IMR-90 (cell line): ENCODE measurements at regions not wholly inside any gene's neighbourhood (a gene's known extent, or its start where the extent isn't known, plus 50 kb on each side); places are given as distances from the start of the nearest gene placed in this dataset.

Experiments
- ATAC-seq: fragments of 200-7000 bp; cut with Tn5 transposase; 2 replicates; pipeline ENCODE4 v1.9.1; 2020; ENCODE audit warnings: low read depth, mild to moderate bottlenecking, moderate library complexity
- BruUV-seq: library from RNA; stranded (reverse); fragments of 400-500 nt; replicated peaks from 2 replicates; lab custom pipeline; 2021; lab: Mats Ljungman, UMichigan
- CTCF ChIA-PET: fragments of 300-600 bp; formaldehyde crosslinking; extraction: SDS; loops from one replicate; lab custom pipeline; 2021; ENCODE audit warnings: antibody characterized with exemption; lab: Yijun Ruan, JAX
- POLR2A ChIA-PET: fragments of 300-600 bp; sonication (Branson Sonifier 250); formaldehyde crosslinking; loops from one replicate; lab custom pipeline; 2022; ENCODE audit warnings: antibody characterized with exemption; ENCODE audit not compliant: unreplicated experiment; lab: Charles Lee
- DNase-seq: peaks from one replicate; pipeline ENCODE4 v3.0.0; 2013
- H2AFZ ChIP-seq: replicated peaks from 2 replicates; pipeline ENCODE3; 2013; ENCODE audit warnings: low read length, mild to moderate bottlenecking; ENCODE audit not compliant: poor library complexity
- H2AK5ac ChIP-seq: 2 replicates; pipeline ENCODE4 v1.6.1; 2013; ENCODE audit warnings: low read depth, low read length, inconsistent platforms
- H2AK9ac ChIP-seq: replicated peaks from 2 replicates; pipeline ENCODE3; 2013; ENCODE audit warnings: mild to moderate bottlenecking, low read depth, low read length, moderate library complexity; ENCODE audit not compliant: poor library complexity
- H2BK120ac ChIP-seq: 2 replicates; pipeline ENCODE4 v1.6.1; 2013; ENCODE audit warnings: low read depth, low read length, inconsistent platforms
- H2BK15ac ChIP-seq: 3 replicates; pipeline ENCODE4 v1.6.1; 2013; ENCODE audit warnings: low read depth, low read length, inconsistent platforms
- H2BK20ac ChIP-seq: 2 replicates; pipeline ENCODE4 v1.6.1; 2013; ENCODE audit warnings: low read depth, mild to moderate bottlenecking, inconsistent platforms, low read length, moderate library complexity
- H2BK5ac ChIP-seq: 2 replicates; pipeline ENCODE4 v1.6.1; 2013; ENCODE audit warnings: mild to moderate bottlenecking, low read depth, low read length, inconsistent platforms; ENCODE audit not compliant: poor library complexity, severe bottlenecking
- H3K14ac ChIP-seq: replicated peaks from 2 replicates; pipeline ENCODE4 v1.6.1; 2013; ENCODE audit warnings: low read depth, low read length, inconsistent platforms
- H3K18ac ChIP-seq: 2 replicates; pipeline ENCODE4 v1.6.1; 2013; ENCODE audit warnings: low read depth, low read length, control low read depth
- H3K23ac ChIP-seq: 2 replicates; pipeline ENCODE4 v1.6.1; 2013; ENCODE audit warnings: low read depth, low read length, inconsistent platforms
- H3K27ac ChIP-seq: 2 replicates; pipeline ENCODE4 v1.5.1; 2013; ENCODE audit warnings: mild to moderate bottlenecking, control low read depth, low read length; ENCODE audit not compliant: insufficient read depth
- H3K27me3 ChIP-seq: 2 replicates; pipeline ENCODE4 v1.6.1; 2013; ENCODE audit warnings: low read length; ENCODE audit not compliant: control insufficient read depth, insufficient read depth
- H3K36me3 ChIP-seq: 2 replicates; pipeline ENCODE4 v1.6.1; 2013; ENCODE audit warnings: low read length, mixed read lengths; ENCODE audit not compliant: control insufficient read depth, insufficient read depth
- H3K4ac ChIP-seq: 2 replicates; pipeline ENCODE4 v1.6.1; 2013; ENCODE audit warnings: low read depth, low read length, inconsistent platforms
- H3K4me1 ChIP-seq: 2 replicates; pipeline ENCODE4 v1.6.1; 2013; ENCODE audit warnings: low read length, mixed read lengths; ENCODE audit not compliant: control insufficient read depth, insufficient read depth
- H3K4me2 ChIP-seq: 2 replicates; pipeline ENCODE4 v1.6.1; 2013; ENCODE audit warnings: low read depth, mild to moderate bottlenecking, control low read depth, low read length, moderate library complexity
- H3K4me3 ChIP-seq: 2 replicates; pipeline ENCODE4 v1.5.1; 2013; ENCODE audit warnings: low read depth, mild to moderate bottlenecking, control low read depth, low read length, moderate library complexity; ENCODE audit not compliant: insufficient read depth
- H3K56ac ChIP-seq: 2 replicates; pipeline ENCODE4 v1.6.1; 2013; ENCODE audit warnings: low read length, inconsistent platforms; ENCODE audit not compliant: insufficient read depth; ENCODE audit errors: extremely low read depth
- H3K79me1 ChIP-seq, 2 experiments: 2 replicates each; pipeline ENCODE4 v1.6.1; 2013; ENCODE audit warnings: low read length in 2 of 2, inconsistent platforms in 1 of 2, low read depth in 1 of 2
- H3K9ac ChIP-seq: 2 replicates; pipeline ENCODE4 v1.6.1; 2013; ENCODE audit warnings: low read depth, low read length, control low read depth
- H3K9me1 ChIP-seq: 2 replicates; pipeline ENCODE4 v1.6.1; 2013; ENCODE audit warnings: low read length, inconsistent platforms; ENCODE audit not compliant: insufficient read depth
- H3K9me3 ChIP-seq: 2 replicates; pipeline ENCODE4 v1.6.1; 2013; ENCODE audit warnings: low read length; ENCODE audit not compliant: control insufficient read depth, insufficient read depth
- H4K20me1 ChIP-seq: 2 replicates; pipeline ENCODE4 v1.6.1; 2013; ENCODE audit warnings: low read length, inconsistent platforms; ENCODE audit not compliant: insufficient read depth
- H4K5ac ChIP-seq: 2 replicates; pipeline ENCODE4 v1.6.1; 2013; ENCODE audit warnings: mild to moderate bottlenecking, low read depth, low read length, control low read depth
- H4K8ac ChIP-seq, 2 experiments: 2 replicates each; pipeline ENCODE4 v1.6.1; 2013; ENCODE audit warnings: low read depth in 2 of 2, low read length in 2 of 2, control low read depth in 1 of 2, inconsistent platforms in 1 of 2
- H4K91ac ChIP-seq: 2 replicates; pipeline ENCODE4 v1.6.1; 2013; ENCODE audit warnings: low read depth, low read length, inconsistent platforms; ENCODE audit not compliant: insufficient read depth
- BHLHE40 ChIP-seq: fragments of 150-350 bp; IDR thresholded peaks from 2 replicates; pipeline ENCODE4 v1.6.1; 2016; ENCODE audit warnings: mild to moderate bottlenecking, low read depth, low read length
- CEBPB ChIP-seq: IDR thresholded peaks from 2 replicates; pipeline ENCODE4 v1.6.1; 2012; ENCODE audit warnings: low read depth, low read length, improper control_type of control experiment
- CHD1 ChIP-seq: IDR thresholded peaks from 2 replicates; pipeline ENCODE4 v1.6.1; 2012; ENCODE audit warnings: low read depth, low read length, improper control_type of control experiment
- FOS ChIP-seq: fragments of 150-350 bp; IDR thresholded peaks from 2 replicates; pipeline ENCODE4 v1.6.1; 2016; ENCODE audit warnings: low read depth, low read length
- MAFK ChIP-seq: IDR thresholded peaks from 2 replicates; pipeline ENCODE4 v1.6.1; 2012; ENCODE audit warnings: low read depth, low read length, improper control_type of control experiment
- MAZ ChIP-seq: IDR thresholded peaks from 2 replicates; pipeline ENCODE4 v1.6.1; 2012; ENCODE audit warnings: low read depth, mild to moderate bottlenecking, low read length, improper control_type of control experiment, moderate library complexity, borderline replicate concordance
- MXI1 ChIP-seq: IDR thresholded peaks from 2 replicates; pipeline ENCODE4 v1.6.1; 2012; ENCODE audit warnings: low read depth, mild to moderate bottlenecking, low read length, moderate library complexity, borderline replicate concordance
- NFE2L2 ChIP-seq: fragments of 150-350 bp; IDR thresholded peaks from 2 replicates; pipeline ENCODE4 v1.6.1; 2016; ENCODE audit warnings: low read depth, mild to moderate bottlenecking, low read length
- POLR2A ChIP-seq: IDR thresholded peaks from 2 replicates; pipeline ENCODE4 v1.6.1; 2012; ENCODE audit warnings: mild to moderate bottlenecking, low read depth, low read length
- RAD21 ChIP-seq: IDR thresholded peaks from 2 replicates; pipeline ENCODE4 v1.6.1; 2012; ENCODE audit warnings: low read length, improper control_type of control experiment
- RCOR1 ChIP-seq: IDR thresholded peaks from 2 replicates; pipeline ENCODE4 v1.6.1; 2012; ENCODE audit warnings: mild to moderate bottlenecking, low read length, improper control_type of control experiment; ENCODE audit not compliant: insufficient replicate concordance
- RFX5 ChIP-seq: IDR thresholded peaks from 2 replicates; pipeline ENCODE4 v1.8.0; 2012; ENCODE audit warnings: low read depth, mild to moderate bottlenecking, low read length, moderate library complexity
- SMC3 ChIP-seq: fragments of 150-350 bp; IDR thresholded peaks from 2 replicates; pipeline ENCODE4 v1.6.1; 2016; ENCODE audit warnings: low read depth, mild to moderate bottlenecking, antibody characterized with exemption, low read length, moderate library complexity
- WGBS, 2 experiments: methylation state at CpG; one replicate each; pipeline versions ENCODE4 v1.1.5 to v1.1.7; 2013; ENCODE audit warnings: missing lambda C conversion rate in 2 of 2; ENCODE audit not compliant: insufficient read length in 1 of 2; ENCODE audit errors: extremely low coverage in 2 of 2; 5-methylcytosine and 5-hydroxymethylcytosine counted together
- dilution Hi-C: fragments of 300-500 bp; cut with HindIII; formaldehyde crosslinking; loops from one replicate; pipeline ENCODE4 v1.14.3; 2018; ENCODE audit warnings: low sequenced_read_pairs; ENCODE audit not compliant: unreplicated experiment
- in situ Hi-C: fragments of 300-500 bp; cut with MboI; formaldehyde crosslinking; loops from 3 replicates; pipeline ENCODE4 v1.14.3; 2019; ENCODE audit warnings: low sequenced_read_pairs, inconsistent platforms, mixed read lengths
- intact Hi-C: fragments of 100-400 bp; cut with micrococcal nuclease; formaldehyde crosslinking; loops from 2 replicates; pipeline ENCODE4 v1.10.0; 2022
- TF ChIP-seq, protein P1 (sequence below): fragments of 150-350 bp; IDR thresholded peaks from 2 replicates; pipeline ENCODE4 v1.6.1; 2017; ENCODE audit warnings: mild to moderate bottlenecking, antibody characterized with exemption, low read length, low read depth
- TF ChIP-seq, protein P2 (sequence below): fragments of 150-350 bp; IDR thresholded peaks from 2 replicates; pipeline ENCODE4 v1.6.1; 2016; ENCODE audit warnings: low read depth, mild to moderate bottlenecking, low read length, moderate library complexity, borderline replicate concordance
- TF ChIP-seq, protein P3 (sequence below): conservative IDR thresholded peaks from 2 replicates; pipeline ENCODE4 v1.5.1; 2012; ENCODE audit warnings: mild to moderate bottlenecking, low read depth, low read length, improper control_type of control experiment

DNA sequence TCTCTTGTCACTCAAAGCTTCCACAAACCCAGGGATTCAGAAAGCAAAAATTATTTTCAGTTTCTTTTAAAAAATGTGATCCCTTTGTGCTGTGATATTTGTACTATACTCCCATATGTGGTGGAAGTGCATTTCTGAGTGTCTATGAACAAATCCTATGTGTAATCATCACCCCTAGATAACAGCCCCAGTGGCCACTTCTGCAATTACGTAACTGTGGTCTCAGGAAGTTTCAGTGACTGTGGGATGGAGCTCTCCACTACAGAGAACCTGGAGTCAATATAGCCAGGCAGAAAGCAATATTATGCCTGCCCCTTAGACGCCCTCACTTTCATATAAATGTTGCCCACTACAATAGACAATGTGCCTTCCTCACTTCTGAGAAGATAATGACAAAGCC lies 1101.7 kb upstream of the GHITM start:
- Histone ChIP-seq H3K9me1 (no peaks in the 10 kb centered on the region), H4K20me1 (no peaks in the 10 kb centered on the region), H2AK5ac (no peak overlapping the region), H3K79me1 (no peaks in the 10 kb centered on the region), H3K27me3 (no peaks in the 10 kb centered on the region), H3K18ac (no peak overlapping the region), H4K5ac (no peak overlapping the region), H3K4ac (no peak overlapping the region), H4K91ac (no peak overlapping the region), H3K14ac (no peak overlapping the region), H3K4me2 (no peak overlapping the region), H4K8ac (no peak overlapping the region), H3K23ac (no peak overlapping the region), H3K9me3 (no peaks in the 10 kb centered on the region), H3K27ac (no peak overlapping the region), H2BK20ac (no peak overlapping the region), H2AFZ (no peak overlapping the region), H3K9ac (no peak overlapping the region), H3K4me3 (no peak overlapping the region), H2BK120ac (no peak overlapping the region), H2BK15ac (no peak overlapping the region), H2BK5ac (no peak overlapping the region), H3K4me1 (no peaks in the 10 kb centered on the region), H3K36me3 (no peaks in the 10 kb centered on the region), H3K56ac (no peak overlapping the region), H2AK9ac (no peak overlapping the region)
- ATAC-seq (no peak), DNase-seq (no peak)
- TF ChIP-seq FOS = no peak
- no peak for TF ChIP-seq NFE2L2
- no peak for TF ChIP-seq RFX5
- TF ChIP-seq, protein P1, sequence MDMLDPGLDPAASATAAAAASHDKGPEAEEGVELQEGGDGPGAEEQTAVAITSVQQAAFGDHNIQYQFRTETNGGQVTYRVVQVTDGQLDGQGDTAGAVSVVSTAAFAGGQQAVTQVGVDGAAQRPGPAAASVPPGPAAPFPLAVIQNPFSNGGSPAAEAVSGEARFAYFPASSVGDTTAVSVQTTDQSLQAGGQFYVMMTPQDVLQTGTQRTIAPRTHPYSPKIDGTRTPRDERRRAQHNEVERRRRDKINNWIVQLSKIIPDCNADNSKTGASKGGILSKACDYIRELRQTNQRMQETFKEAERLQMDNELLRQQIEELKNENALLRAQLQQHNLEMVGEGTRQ = no peak
- TF ChIP-seq CHD1 = no peak
- no peak for TF ChIP-seq BHLHE40
- TF ChIP-seq MAFK = no peak
- TF ChIP-seq, protein P2, sequence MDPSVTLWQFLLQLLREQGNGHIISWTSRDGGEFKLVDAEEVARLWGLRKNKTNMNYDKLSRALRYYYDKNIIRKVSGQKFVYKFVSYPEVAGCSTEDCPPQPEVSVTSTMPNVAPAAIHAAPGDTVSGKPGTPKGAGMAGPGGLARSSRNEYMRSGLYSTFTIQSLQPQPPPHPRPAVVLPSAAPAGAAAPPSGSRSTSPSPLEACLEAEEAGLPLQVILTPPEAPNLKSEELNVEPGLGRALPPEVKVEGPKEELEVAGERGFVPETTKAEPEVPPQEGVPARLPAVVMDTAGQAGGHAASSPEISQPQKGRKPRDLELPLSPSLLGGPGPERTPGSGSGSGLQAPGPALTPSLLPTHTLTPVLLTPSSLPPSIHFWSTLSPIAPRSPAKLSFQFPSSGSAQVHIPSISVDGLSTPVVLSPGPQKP = no peak
- no peak for TF ChIP-seq RAD21
- no peak for TF ChIP-seq POLR2A
- TF ChIP-seq, protein P3, sequence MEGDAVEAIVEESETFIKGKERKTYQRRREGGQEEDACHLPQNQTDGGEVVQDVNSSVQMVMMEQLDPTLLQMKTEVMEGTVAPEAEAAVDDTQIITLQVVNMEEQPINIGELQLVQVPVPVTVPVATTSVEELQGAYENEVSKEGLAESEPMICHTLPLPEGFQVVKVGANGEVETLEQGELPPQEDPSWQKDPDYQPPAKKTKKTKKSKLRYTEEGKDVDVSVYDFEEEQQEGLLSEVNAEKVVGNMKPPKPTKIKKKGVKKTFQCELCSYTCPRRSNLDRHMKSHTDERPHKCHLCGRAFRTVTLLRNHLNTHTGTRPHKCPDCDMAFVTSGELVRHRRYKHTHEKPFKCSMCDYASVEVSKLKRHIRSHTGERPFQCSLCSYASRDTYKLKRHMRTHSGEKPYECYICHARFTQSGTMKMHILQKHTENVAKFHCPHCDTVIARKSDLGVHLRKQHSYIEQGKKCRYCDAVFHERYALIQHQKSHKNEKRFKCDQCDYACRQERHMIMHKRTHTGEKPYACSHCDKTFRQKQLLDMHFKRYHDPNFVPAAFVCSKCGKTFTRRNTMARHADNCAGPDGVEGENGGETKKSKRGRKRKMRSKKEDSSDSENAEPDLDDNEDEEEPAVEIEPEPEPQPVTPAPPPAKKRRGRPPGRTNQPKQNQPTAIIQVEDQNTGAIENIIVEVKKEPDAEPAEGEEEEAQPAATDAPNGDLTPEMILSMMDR = no peak
- TF ChIP-seq SMC3 = no peak
- no peak for TF ChIP-seq MXI1
- TF ChIP-seq MAZ = no peak
- no peak for TF ChIP-seq CEBPB
- no peak for TF ChIP-seq RCOR1
- ChIA-PET CTCF (no interaction called here), POLR2A (no interaction called here)
- WGBS, 2 experiments = no CpG with 5 or more reads among the region's 2 CpGs
- BruUV-seq = no TSS peak
- dilution Hi-C loops (no loop called here), in situ Hi-C loops (no loop called here), intact Hi-C loops (no loop called here)
